ENCODE measurements at regions not wholly inside any gene's neighbourhood (a gene's known extent, or its start where the extent isn't known, plus 50 kb on each side); places are given as distances from the start of the nearest gene placed in this dataset.

DNA sequence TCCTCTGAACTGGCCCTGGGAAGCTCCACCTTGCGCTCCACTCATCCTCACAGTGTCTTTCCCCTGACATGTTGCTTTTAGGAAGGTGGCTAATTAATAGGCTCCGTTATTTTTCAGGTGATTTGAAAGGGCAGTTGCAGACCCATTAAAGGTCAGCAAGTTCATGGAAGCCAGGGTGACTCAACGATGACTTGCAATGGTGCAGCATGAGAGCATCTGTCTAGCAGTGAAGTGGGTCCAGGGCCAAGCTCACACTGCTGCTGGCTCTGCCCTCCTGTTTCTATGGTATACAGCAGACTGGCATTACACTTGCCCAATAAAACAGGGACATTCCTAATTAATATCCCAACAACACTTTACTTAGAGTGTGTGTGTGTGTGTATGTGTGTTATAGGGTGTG lies 68.8 kb upstream of the WDR11 start:
- Mint-ChIP-seq H3K4me3 (ENCODE audit: unreplicated experiment) (no peak overlapping the region), H3K36me3 (ENCODE audit: low read depth) (no peaks in the 10 kb centered on the region), H3K9me3 (ENCODE audit: low read depth) (no peaks in the 10 kb centered on the region), H3K27me3 (ENCODE audit: low read depth) (peaks cover 8% of the 10 kb centered on the region), H3K27ac (ENCODE audit: unreplicated experiment) (no peak overlapping the region), H3K4me1 (ENCODE audit: low read depth) (no peaks in the 10 kb centered on the region)
- DNase-seq (ENCODE audit: low spot score) = no peak
- TF ChIP-seq CTCF (IDR thresholded peaks at IDR 0.05) = no peak

GRCh38 chr10:120783098-120783497 lies 68.1 kb upstream of the WDR11 start:
- TF ChIP-seq CTCF (IDR thresholded peaks at IDR 0.05) = no peak
- no peaks in the 10 kb centered on the region for H3K36me3 Mint-ChIP-seq (ENCODE audit: low read depth)
- peaks cover 8% of the 10 kb centered on the region for H3K27me3 Mint-ChIP-seq (ENCODE audit: low read depth)

DNA sequence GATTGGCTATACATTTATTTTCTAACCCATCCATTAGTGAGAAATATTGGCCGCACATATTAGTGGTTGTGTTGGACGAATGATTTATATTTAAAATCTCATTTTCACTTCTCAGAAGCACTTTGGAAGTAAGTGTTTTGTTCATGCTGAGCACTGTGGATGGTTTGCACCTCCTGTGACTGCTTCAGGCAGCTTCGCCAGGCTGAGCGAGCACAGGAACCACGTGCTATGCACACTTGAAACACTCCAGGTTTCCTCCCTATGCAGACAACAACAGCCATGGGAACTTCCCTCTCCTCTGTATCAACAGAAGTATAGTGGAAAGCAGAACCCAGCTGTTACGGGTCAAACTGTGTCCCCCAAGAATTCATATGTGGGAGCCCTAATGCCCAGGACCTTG lies 67.3 kb upstream of the WDR11 start:
- H3K36me3 Mint-ChIP-seq (ENCODE audit: low read depth) = no peaks in the 10 kb centered on the region
- H3K4me3 Mint-ChIP-seq (ENCODE audit: unreplicated experiment) = no peak overlapping the region
- no peak overlapping the region for H3K27ac Mint-ChIP-seq (ENCODE audit: unreplicated experiment)
- no peaks in the 10 kb centered on the region for H3K4me1 Mint-ChIP-seq (ENCODE audit: low read depth)
- no peak for DNase-seq (ENCODE audit: low spot score)
- H3K9me3 Mint-ChIP-seq (ENCODE audit: low read depth) = no peaks in the 10 kb centered on the region
- no peak for TF ChIP-seq CTCF (IDR thresholded peaks at IDR 0.05)
- H3K27me3 Mint-ChIP-seq (ENCODE audit: low read depth) = peaks cover 5% of the 10 kb centered on the region

More at GRCh38 chr10:120783098-120783497, 68.1 kb upstream of the WDR11 start:
- no peaks in the 10 kb centered on the region for H3K9me3 Mint-ChIP-seq (ENCODE audit: low read depth)
- no peak overlapping the region for H3K4me3 Mint-ChIP-seq (ENCODE audit: unreplicated experiment)
- DNase-seq (ENCODE audit: low spot score) = no peak
- no peak overlapping the region for H3K27ac Mint-ChIP-seq (ENCODE audit: unreplicated experiment)
- no peaks in the 10 kb centered on the region for H3K4me1 Mint-ChIP-seq (ENCODE audit: low read depth)

DNA sequence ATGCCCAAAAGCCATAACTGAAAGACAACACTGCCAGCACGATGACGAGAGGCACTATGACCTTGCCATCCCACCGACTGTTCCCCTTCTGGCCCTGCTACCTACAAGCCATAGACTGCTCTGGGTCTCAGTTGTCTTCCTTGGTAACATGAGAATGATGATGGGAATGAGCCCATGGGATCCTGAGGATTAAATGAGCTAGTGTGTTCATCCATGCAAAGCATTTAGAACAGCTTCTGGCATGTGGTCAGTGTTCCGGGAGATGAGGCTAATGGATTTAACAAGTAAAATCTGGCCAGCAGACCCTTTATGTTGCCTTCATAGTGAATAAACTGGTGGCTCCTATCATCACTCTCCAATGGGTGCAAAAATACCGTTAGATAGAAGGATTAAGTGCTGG lies 62.4 kb upstream of the WDR11 start:
- no peaks in the 10 kb centered on the region for H3K9me3 Mint-ChIP-seq (ENCODE audit: low read depth)

DNA sequence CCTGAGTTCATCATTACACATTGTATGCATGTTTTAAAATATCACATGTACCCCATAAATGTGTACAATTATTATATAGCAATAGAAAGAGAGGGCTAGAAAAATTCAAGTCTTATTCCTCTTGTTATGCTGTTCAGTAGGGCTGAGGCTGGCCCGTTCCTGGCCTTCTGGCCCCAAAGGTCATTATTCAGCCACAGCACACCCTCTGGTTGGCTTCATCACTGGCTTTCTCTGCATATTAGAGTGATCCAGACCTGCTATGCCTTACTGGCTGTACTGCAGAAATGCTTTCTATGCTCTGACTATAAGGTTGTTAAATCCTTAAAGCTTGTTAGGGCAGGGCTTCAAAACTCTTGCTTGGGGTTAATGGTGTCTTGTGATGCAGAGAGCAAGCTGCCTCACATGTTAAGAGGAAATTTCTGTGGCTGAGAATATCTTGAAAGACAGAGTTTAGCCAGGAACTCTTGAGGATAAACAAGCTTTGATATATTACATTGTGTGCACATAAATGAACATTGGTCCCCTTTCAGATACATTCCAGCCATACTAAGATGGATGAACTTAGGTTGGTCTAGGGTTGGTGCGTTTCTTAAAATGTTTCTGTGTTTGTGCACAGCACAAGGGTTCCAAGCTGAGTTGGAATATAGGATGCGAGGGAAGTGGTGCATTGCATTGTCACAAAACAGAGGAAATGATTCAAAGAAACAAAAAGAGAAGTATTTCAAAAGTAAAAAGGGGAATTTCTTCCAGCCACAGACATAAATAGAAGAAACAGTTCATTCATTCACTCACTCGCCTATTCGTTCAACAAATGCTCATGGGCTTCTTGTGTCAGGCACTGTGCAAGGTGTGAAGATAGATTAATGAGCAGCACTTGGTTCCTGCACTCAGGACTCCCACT lies 61.6 kb upstream of the WDR11 start:
- Mint-ChIP-seq H3K4me1 (ENCODE audit: low read depth) (no peaks in the 10 kb centered on the region), H3K9me3 (ENCODE audit: low read depth) (no peaks in the 10 kb centered on the region), H3K27ac (ENCODE audit: unreplicated experiment) (no peak overlapping the region), H3K27me3 (ENCODE audit: low read depth) (peaks cover 5% of the 10 kb centered on the region), H3K4me3 (ENCODE audit: unreplicated experiment) (no peak overlapping the region), H3K36me3 (ENCODE audit: low read depth) (no peaks in the 10 kb centered on the region)
- no peak for DNase-seq (ENCODE audit: low spot score)
- no peak for TF ChIP-seq CTCF (IDR thresholded peaks at IDR 0.05)

More for the DNA sequence above, 62.4 kb upstream of the WDR11 start:
- TF ChIP-seq CTCF (IDR thresholded peaks at IDR 0.05) = no peak
- H3K36me3 Mint-ChIP-seq (ENCODE audit: low read depth) = no peaks in the 10 kb centered on the region
- no peaks in the 10 kb centered on the region for H3K4me1 Mint-ChIP-seq (ENCODE audit: low read depth)
- DNase-seq (ENCODE audit: low spot score) = no peak
- peaks cover 5% of the 10 kb centered on the region for H3K27me3 Mint-ChIP-seq (ENCODE audit: low read depth)
- H3K4me3 Mint-ChIP-seq (ENCODE audit: unreplicated experiment) = no peak overlapping the region
- H3K27ac Mint-ChIP-seq (ENCODE audit: unreplicated experiment) = no peak overlapping the region
